SK-MEL-5 (cell line): ENCODE measurements at regions not wholly inside any gene's neighbourhood (a gene's known extent, or its start where the extent isn't known, plus 50 kb on each side); places are given as distances from the start of the nearest gene placed in this dataset.

ENCODE experiments used
- DNase-seq: peaks from one replicate; pipeline ENCODE4 v3.0.0-alpha.2; 2016; ENCODE audit warnings: low read depth, low spot score
- in situ Hi-C: cut with HindIII; loops from 2 replicates; pipeline ENCODE4 v1.10.0; 2016; ENCODE audit warnings: low sequenced_read_pairs, high pct_unique_total_duplicates, low pct_unique_long_range_greater_than_20kb

DNA sequence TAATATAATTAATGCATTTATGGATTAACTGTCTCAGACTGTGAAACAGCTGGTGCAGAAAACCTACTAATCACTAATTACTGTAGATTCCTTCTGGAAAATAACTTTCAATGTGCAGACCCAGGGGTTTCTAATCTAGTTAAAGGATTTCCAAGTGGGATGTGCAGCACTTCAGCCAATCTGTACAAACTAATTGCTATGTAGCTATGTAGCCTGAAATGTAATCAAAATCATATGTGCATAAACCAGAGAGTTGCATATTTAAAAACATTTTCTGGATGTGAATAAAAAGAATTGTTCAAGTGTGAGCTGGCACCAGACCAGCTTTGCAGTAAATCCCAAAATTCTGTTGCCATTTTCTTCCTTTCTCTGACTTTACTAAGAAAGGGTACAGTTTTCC is 127.5 kb upstream of the CD96 start:
- no peak for DNase-seq
- in situ Hi-C loops: no loop called here

DNA sequence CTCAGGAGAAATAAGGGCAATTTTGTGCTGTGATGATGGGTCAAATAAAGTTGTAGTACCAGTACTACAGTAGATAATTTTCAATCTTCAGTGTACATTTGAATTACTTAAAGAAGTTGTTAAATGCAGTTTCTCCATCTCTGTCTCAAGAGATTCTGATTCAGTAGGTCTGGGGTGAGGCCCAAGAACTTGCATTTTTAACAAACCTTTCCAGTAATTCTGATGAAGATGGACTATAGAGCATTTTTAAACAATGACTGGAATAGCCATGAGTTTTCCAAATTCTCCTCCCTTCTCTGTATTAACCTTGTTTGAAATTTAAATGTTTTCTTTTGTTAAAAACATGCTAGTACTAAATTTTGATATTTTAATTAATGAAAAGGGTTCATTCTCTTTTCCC is 127.0 kb upstream of the CD96 start:
- DNase-seq: no peak
- in situ Hi-C loops: no loop called here

DNA sequence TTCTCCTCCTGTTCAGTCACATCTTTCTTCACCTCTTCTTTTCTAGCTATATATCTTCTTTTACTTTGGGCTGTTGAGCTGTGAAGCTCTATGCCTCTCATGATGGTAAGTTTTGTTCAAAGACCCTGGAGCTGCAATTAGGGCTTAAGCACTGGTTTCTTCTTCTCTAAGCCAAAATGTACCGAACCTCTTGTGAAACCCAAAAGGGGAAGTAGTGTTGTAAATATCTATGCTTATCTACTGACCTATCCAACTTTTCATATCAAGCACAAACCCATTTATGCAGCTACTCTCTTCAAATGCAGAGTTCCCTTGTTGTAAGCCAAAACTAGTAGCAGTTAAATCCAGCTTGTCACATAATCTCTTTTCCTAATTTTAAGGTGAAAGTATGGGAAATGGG is 123.6 kb upstream of the CD96 start:
- DNase-seq: no peak
- in situ Hi-C loops: no loop called here

DNA sequence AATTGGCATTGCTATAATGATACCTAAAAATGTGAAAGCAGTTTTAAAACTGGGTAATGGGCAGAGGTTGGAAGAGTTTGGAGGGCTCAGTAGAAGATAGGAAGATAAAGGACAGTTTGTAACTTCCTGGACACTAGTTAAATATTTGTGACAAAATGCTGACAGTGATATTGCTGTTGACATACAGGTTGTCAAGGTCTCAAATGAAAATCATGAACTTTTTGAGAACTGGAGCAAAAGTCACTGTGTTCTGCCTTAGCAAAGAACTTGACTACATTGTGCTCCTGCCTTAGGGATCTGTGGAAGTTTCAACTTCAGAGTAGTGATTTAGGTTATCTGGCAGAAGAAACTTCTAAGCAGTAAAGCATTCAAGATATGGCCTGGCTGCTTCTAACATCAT is 113.7 kb upstream of the CD96 start:
- in situ Hi-C loops: no loop called here
- DNase-seq: no peak

DNA sequence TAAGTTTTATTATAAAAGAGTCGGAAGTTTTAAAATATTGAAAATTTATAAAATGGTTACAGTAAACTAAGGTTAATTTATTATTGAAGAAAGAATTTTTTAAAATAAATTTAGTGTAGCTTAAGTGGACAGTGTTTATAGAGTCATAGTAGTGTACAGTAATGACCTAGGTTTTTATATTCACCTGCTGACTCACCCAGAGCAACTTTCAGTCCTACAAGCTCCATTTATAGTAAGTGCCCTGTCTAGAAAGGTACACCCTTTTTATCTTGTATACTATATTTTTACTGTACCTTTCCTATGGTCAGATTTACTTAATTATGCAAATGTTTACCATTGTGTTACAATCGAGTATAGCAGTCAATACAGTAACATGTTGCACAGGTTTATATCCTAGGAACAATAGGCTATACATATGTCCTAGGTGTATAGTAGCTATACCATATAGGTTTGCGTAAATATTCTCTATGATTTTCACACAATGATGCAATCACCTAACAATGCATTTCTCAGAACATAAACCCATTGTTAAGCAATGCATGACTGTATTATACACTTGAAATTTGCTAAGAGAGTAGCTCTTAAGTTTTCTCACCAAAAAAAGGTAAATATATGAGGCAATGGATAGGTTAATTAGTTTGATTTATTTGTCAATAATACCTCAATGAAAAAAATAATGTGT is 106.9 kb upstream of the CD96 start:
- no peak for DNase-seq
- in situ Hi-C loops: no loop called here

DNA sequence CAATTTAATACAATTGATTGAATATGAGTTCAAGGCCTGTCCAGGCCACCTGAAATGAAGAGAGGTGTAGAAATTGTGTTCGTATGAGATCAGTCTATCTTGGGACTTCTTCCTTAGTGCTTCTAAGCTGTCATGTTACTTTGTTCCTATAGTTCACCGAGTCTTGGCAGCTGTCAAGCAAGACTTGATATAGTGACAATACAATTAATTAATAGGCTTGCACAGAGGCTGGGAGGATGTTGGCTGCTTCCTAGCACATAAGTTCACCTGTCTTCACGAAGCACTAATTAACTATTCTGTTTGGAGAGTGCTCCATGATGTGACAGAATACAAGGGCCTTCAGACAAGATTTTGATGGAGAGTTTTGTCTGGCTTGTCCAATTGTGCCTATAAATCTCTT is 103.7 kb upstream of the CD96 start:
- no peak for DNase-seq
- in situ Hi-C loops: no loop called here

DNA sequence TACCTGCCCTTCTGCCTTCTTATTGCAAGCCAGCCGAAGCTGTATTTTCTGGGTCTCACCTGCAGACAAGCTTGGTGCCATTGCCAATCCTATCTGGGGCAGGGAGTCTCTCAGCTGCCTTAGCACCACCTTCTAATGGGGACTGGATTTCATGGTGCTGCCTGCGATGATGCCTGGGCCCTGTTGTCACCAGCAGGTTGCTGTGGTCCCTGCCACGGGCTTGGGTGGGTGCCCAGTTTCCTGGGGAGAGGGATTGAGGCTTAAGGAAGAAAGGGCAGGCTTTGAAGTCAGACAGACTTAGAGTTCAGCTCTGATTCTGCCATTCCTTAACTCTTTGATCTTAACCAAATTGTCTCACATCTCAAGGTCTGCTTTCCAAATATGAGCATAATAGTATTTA is 87.4 kb upstream of the CD96 start:
- DNase-seq: no peak
- in situ Hi-C loops: no loop called here

DNA sequence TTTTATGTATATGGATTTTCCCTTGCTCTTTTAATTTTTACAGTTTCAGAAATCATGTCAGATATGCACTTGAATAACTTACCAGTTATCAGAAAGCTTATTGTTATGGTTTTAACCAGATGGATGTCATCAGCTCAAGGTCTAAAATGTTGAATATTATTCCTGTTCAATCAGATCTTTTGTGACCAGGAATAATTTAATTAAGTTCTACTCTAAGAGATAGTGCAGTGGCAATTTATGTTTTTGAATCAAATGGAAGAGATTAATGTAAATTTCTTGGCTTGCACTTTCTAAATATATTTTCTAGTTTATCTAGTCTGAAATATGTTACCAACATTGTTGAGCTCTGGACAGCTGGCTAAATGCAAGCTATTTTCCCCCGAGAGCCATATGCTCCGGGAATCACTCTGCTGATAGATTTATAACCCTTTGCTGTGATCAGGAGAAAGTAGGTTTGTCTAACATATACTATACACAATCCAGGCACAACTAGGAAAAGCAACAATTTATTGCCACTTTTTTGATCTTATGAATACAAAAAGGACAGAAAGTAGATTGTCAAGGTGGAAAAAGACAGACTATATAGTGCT is 76.8 kb upstream of the CD96 start:
- in situ Hi-C loops: no loop called here
- DNase-seq: no peak

DNA sequence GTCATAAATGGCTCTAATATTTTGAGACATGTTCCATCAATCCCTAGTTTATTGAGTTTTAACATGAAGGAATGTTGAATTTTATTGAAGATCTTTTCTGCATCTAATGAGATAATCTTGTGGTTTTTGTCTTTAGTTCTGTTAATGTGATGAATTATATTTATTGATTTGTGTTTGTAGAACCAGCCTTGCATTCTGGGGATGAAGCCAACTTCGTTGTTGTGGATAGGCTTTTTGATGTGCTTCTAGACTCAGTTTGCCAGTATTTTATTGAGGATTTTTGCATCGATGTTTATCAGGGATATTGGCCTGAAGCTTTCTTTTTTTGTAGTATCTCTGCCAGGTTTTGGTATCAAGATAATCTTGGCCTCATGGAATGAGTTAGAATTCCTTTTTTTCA is 72.0 kb upstream of the CD96 start:
- no peak for DNase-seq
- in situ Hi-C loops: no loop called here

DNA sequence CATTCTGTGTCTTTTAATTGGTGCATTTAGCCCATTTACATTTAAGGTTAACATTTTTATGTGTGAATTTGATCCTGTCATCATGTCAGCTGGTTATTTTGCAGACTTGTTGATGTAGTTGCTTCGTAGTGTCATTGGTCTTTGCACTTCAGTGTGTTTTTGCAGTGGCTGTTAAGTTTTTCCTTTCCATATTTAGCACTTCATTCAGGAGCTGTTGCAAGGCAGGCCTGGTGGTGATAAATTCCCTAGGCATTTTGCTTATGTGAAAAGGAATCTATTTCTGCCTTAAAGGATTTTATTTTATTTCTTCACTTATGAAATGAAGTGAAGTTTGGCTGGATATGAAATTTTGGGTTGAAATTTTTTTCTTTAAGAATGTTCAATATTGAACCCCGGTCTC is 70.2 kb upstream of the CD96 start:
- in situ Hi-C loops: no loop called here
- no peak for DNase-seq

DNA sequence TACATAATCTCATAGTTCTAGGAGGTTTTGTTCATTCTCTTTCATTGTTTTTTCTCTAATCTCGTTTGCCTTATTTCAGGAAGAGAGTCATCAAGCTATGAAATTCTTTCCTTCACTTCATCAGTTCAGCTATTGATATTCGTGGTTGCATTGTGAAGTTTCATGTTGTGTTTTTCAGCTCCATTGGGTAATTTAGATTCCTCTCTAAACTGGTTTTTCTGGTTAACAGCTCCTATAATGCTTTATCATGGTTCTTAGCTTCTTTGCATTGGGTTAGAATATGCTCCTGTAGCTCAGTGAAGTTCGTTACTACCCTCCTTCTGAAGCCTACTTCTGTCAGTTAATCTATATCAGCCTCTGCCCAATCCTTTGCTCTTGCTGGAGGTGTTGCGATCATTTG is 69.4 kb upstream of the CD96 start:
- in situ Hi-C loops: no loop called here
- DNase-seq: no peak

DNA sequence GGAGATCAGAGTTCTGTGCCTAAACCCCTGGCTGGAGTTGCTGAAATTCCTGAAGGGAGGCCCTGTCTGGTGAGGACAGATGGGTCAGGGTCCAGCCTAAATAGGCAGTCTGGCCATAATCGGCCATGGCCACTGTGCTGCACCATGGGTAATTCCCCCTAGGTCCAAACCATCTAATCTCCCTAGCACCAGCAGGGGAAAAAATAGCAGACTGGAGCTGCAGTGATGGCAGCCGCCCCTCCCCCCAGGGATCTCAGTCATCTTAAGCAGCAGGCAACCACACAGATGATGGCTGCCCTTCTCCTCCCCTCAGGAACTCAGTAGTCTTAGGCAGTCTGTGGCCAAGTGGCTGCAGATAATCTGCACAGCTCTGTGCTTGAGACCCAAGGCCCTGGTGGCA is 68.4 kb upstream of the CD96 start:
- DNase-seq: peak; percentile 44
- in situ Hi-C loops: no loop called here

DNA sequence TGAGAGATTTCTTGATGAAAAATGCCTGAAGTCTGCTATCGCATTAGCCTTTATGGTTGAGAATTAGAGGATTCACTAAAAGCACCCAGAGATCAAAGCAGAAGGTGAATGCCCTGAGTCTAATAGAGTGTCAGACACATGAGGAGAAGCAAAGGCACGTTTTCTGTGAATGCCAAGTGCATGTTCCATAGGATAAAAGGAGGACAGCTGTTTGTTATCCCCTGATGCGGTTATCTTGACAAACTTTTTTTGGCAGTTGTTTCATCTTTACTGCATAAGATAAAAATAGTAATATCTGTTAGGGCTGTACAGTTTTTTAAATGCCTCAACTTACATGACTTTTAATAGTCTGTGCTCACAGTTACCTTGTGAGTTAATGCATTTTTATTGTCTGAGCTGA is 65.3 kb upstream of the CD96 start:
- in situ Hi-C loops: no loop called here
- DNase-seq: no peak

DNA sequence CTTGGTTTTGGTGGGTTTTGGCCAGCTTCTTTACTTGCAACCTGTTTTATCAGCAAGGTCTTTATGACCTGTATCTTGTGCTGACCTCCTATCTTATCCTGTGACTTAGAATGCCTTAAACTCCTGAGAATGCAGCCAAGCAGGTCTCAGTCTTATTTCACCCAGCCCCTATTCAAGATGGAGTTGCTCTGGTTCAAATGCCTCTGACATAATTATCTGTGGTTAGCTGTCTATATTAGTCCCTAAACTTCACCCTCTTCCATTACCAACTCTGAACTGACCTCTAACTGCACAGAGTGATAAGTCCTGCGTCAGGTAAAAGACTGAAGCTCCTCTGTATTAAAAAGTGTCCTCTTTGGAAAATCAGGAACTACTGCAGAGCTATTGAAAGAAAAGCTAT is 61.9 kb upstream of the CD96 start:
- DNase-seq: no peak
- in situ Hi-C loops: no loop called here

DNA sequence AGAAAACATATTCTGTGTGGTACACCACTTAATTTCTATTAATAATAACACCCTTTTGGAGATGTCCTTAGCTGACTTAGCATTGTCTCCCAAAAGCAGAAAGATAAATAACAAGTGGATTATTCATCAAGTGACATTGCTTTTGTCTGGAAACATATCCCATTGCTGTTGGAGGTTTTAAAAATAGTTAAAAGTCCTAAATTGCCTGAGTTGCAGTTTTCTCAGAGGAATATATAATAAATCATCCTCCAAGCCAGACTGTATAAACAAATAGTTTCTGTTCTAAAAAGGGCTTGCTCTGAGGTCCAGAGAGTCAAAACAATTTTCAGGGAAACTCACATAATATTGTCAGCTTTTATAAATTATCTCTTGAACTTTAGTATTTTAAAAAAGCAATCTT is 60.4 kb upstream of the CD96 start:
- in situ Hi-C loops: no loop called here
- no peak for DNase-seq

DNA sequence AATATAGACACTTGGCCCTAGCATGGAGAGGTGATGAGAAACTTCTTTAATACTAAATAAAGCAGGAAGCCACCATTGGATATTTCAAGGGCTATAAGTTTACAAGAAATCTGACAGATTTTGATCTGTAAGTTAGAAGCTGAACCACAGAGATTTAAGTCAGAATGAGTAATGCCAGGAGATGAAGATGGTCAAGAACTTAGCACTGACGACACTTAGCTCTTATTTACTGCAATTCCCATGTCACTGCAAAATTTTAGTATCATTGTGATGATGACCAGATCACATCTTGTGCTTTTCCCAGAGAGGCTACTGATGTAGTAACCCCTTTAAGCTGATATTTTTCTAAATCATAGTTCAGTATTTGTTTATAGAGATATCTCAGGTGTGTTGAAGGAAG is 59.4 kb upstream of the CD96 start:
- in situ Hi-C loops: no loop called here
- DNase-seq: no peak

DNA sequence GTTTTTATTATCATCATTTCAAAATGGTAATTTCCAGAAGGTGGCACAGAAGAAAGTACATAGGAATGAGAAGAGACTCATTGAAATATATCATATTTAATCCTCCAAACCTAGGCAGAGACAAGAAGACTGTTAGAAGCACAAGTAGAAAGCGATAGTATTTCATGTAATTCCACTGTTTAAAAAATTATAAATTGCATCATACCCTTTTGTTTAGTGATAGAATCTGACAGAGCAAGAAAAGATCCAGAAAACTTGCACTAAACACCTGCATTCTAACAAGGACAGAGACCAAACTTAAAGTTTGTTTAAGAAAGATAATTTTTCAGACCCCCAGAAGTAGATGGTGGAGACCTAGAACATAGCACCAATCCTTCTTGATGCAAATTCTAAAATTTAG is 56.9 kb upstream of the CD96 start:
- DNase-seq: no peak
- in situ Hi-C loops: no loop called here
